GM12878 (cell line): ENCODE measurements at regions not wholly inside any gene's neighbourhood (a gene's known extent, or its start where the extent isn't known, plus 50 kb on each side); places are given as distances from the start of the nearest gene placed in this dataset.

Source experiments
- ATAC-seq: fragments of 200-7000 bp; cut with Tn5 transposase; 3 replicates; pipeline ENCODE4 v1.9.1; 2020; ENCODE audit warnings: mild to moderate bottlenecking, moderate library complexity
- BruUV-seq: library from RNA; stranded (reverse); fragments of 400-500 nt; replicated peaks from 2 replicates; lab custom pipeline; 2021; lab: Mats Ljungman, UMichigan
- CTCF ChIA-PET: fragments of 300-600 bp; sonication (Branson Sonifier 250); formaldehyde crosslinking; extraction: SDS; loops from one replicate; lab custom pipeline; 2021; ENCODE audit warnings: inconsistent platforms; lab: Yijun Ruan, JAX
- POLR2A ChIA-PET: fragments of 350-600 bp; formaldehyde crosslinking; extraction: SDS; loops from one replicate; lab custom pipeline; 2021; ENCODE audit warnings: inconsistent platforms; lab: Charles Lee
- RAD21 ChIA-PET: fragments of 300-600 bp; sonication (Branson Sonifier 250); formaldehyde crosslinking; loops from one replicate; lab custom pipeline; 2023; ENCODE audit warnings: antibody characterized with exemption; ENCODE audit not compliant: unreplicated experiment; lab: Charles Lee
- SMC1A ChIA-PET: fragments of 300-600 bp; sonication (Branson Sonifier 250); formaldehyde crosslinking; loops from one replicate; lab custom pipeline; 2023; ENCODE audit not compliant: unreplicated experiment, uncharacterized antibody; lab: Charles Lee
- DNase-seq: peaks from one replicate; pipeline ENCODE4 v3.0.0-alpha.2; 2011; ENCODE audit warnings: low read depth, low spot score
- FAIRE-seq: peaks from 3 replicates; lab custom pipeline; 2011; peaks lifted over from hg19 to GRCh38; lab: Jason Lieb, UNC
- H2AFZ ChIP-seq: 2 replicates; pipeline ENCODE4 v1.6.0; 2011; ENCODE audit warnings: low read depth, low read length, control low read depth; ENCODE audit not compliant: control insufficient read depth
- H3K27ac ChIP-seq: 2 replicates; pipeline ENCODE4 v1.5.1; 2011; ENCODE audit warnings: control low read depth; ENCODE audit not compliant: control insufficient read depth, insufficient read depth
- H3K27me3 ChIP-seq, 2 experiments: replicated peaks in 1 of 2; 2 replicates each; pipeline versions ENCODE4 v1.6.0 to v1.6.1; 2011; ENCODE audit warnings: low read length in 1 of 2; ENCODE audit not compliant: control insufficient read depth in 2 of 2, insufficient read depth in 2 of 2
- H3K36me3 ChIP-seq, 2 experiments: 2 replicates each; pipeline ENCODE4 v1.5.1; 2011; ENCODE audit warnings: low read length in 1 of 2; ENCODE audit not compliant: control insufficient read depth in 2 of 2, insufficient read depth in 2 of 2
- H3K4me1 ChIP-seq: 2 replicates; pipeline ENCODE4 v1.6.1; 2011; ENCODE audit warnings: mild to moderate bottlenecking, low read length, moderate library complexity, mixed read lengths; ENCODE audit not compliant: control insufficient read depth, insufficient read depth
- H3K4me2 ChIP-seq: 2 replicates; pipeline ENCODE4 v1.6.0; 2011; ENCODE audit warnings: control low read depth; ENCODE audit not compliant: control insufficient read depth, insufficient read depth
- H3K4me3 ChIP-seq: fragments of 200-600 bp; sonication (generic); 2 replicates; pipeline ENCODE4 v1.5.1; 2016
- H3K79me2 ChIP-seq: 2 replicates; pipeline ENCODE4 v1.6.0; 2011; ENCODE audit warnings: low read length; ENCODE audit not compliant: control insufficient read depth, insufficient read depth
- H3K9ac ChIP-seq: 2 replicates; pipeline ENCODE4 v1.8.0; 2011; ENCODE audit warnings: low read length, control low read depth, mixed read lengths; ENCODE audit not compliant: control insufficient read depth, insufficient read depth
- H3K9me3 ChIP-seq: replicated peaks from 3 replicates; pipeline ENCODE4 v1.5.1; 2011; ENCODE audit warnings: mild to moderate bottlenecking, low read length; ENCODE audit not compliant: control insufficient read depth, insufficient read depth
- H4K20me1 ChIP-seq: 2 replicates; pipeline ENCODE4 v1.6.0; 2011; ENCODE audit not compliant: control insufficient read depth, insufficient read depth
- CEBPZ ChIP-seq: fragments of 150-350 bp; IDR thresholded peaks from 2 replicates; pipeline ENCODE4 v1.6.1; 2016; ENCODE audit warnings: low read depth, low read length
- E2F8 ChIP-seq: fragments of 450-650 bp; IDR thresholded peaks from 2 replicates; pipeline ENCODE4 v1.6.1; 2018; ENCODE audit warnings: mild to moderate bottlenecking, low read depth, moderate library complexity; ENCODE audit not compliant: partially characterized antibody
- MTA2 ChIP-seq: fragments of 450-650 bp; IDR thresholded peaks from 2 replicates; pipeline ENCODE4 v1.6.1; 2016; ENCODE audit warnings: low read depth, mild to moderate bottlenecking, moderate library complexity
- NFYA ChIP-seq: IDR thresholded peaks from 2 replicates; pipeline ENCODE4 v1.6.1; 2011; ENCODE audit warnings: low read depth, mild to moderate bottlenecking, low read length, improper control_type of control experiment, borderline replicate concordance
- NFYB ChIP-seq: IDR thresholded peaks from 2 replicates; pipeline ENCODE4 v1.6.1; 2011; ENCODE audit warnings: low read depth, mild to moderate bottlenecking, low read length, improper control_type of control experiment, moderate library complexity; ENCODE audit not compliant: insufficient read depth
- NR2C2 ChIP-seq: IDR thresholded peaks from 2 replicates; pipeline ENCODE4 v1.6.1; 2011; ENCODE audit warnings: borderline replicate concordance, low read depth; ENCODE audit not compliant: control insufficient read depth, insufficient read length
- POLR2A ChIP-seq: IDR thresholded peaks from 2 replicates; pipeline ENCODE4 v1.6.1; 2011; ENCODE audit warnings: low read depth, mild to moderate bottlenecking, low read length
- SMARCA5 ChIP-seq: fragments of 450-650 bp; IDR thresholded peaks from 2 replicates; pipeline ENCODE4 v1.6.1; 2017; ENCODE audit warnings: mild to moderate bottlenecking
- STAT1 ChIP-seq: fragments of 450-650 bp; conservative IDR thresholded peaks from 2 replicates; pipeline ENCODE4 v1.6.1; 2014; ENCODE audit warnings: antibody characterized with exemption, mild to moderate bottlenecking
- TAF1 ChIP-seq: IDR thresholded peaks from 2 replicates; pipeline ENCODE4 v1.6.1; 2011; ENCODE audit warnings: mild to moderate bottlenecking, low read depth, low read length, borderline replicate concordance
- USF1 ChIP-seq: IDR thresholded peaks from 2 replicates; pipeline ENCODE4 v1.6.1; 2011; ENCODE audit warnings: borderline replicate concordance, low read depth, mild to moderate bottlenecking, moderate library complexity, mixed read lengths, low read length; ENCODE audit not compliant: insufficient read depth; ENCODE audit errors: extremely low read length
- ZNF687 ChIP-seq: fragments of 450-650 bp; IDR thresholded peaks from 2 replicates; pipeline ENCODE4 v1.6.1; 2017; ENCODE audit warnings: mild to moderate bottlenecking, moderate library complexity
- WGBS: methylation state at CpG from one replicate; pipeline ENCODE4 v1.1.6; 2016; ENCODE audit warnings: low lambda C conversion rate; ENCODE audit not compliant: insufficient replicate concordance, insufficient coverage; ENCODE audit errors: missing lambda C conversion rate; 5-methylcytosine and 5-hydroxymethylcytosine counted together
- in situ Hi-C: fragments of 300-500 bp; cut with MboI; formaldehyde crosslinking; loops from 9 replicates; pipeline ENCODE4 v1.14.3; 2018; ENCODE audit warnings: mixed read lengths
- intact Hi-C: fragments of 100-400 bp; cut with micrococcal nuclease; formaldehyde crosslinking; loops from one replicate; pipeline ENCODE4 v1.14.2; 2022; ENCODE audit not compliant: unreplicated experiment

DNA sequence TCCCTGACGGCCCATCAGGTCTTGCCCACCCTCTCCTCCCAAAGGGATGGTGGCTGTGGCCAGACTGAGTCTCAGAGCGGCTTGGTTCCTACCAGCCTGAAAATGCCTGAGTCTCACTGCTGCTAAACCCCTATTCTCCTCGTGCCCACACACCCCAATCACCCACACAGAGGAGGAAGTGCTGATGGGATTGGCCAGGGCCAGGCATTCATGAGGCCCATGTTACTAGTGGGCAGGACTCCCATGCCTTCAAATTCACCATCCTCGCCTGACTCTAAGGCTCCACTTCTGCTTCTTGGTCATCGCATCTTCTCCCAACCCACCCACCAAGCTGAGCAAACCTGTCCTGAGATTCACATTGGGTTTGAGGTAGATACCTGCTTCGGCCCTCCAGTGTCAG, 80.1 kb upstream of the CST7 start (continued):
- TF ChIP-seq ZNF687 (no peak), E2F8 (no peak), POLR2A (no peak), TAF1 (no peak), MTA2 (no peak), STAT1 (no peak)

DNA sequence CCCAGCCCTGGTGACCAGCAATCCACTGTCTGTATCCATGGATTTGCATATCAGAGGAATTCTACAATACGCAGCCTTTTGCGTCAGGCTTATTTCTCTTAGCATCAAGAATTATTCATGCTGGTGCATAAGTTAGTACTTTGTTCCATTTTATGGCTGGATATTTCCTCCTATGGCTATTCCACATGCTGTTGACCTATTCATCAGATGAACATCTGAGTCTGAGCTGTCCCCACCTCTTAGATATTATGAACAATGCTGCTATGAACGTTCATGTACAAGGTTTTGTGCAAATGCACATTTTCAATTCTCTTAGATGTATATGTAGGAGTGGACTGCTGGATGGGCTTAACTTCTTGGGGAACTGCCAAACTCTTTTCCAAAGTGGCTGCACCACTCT, 79.0 kb upstream of the CST7 start:
- H3K27me3 ChIP-seq: no peaks in the 10 kb centered on the region
- intact Hi-C loops: no loop called here
- no TSS peak for BruUV-seq
- CTCF ChIA-PET: no interaction called here
- H4K20me1 ChIP-seq: no peaks in the 10 kb centered on the region
- no peak overlapping the region for H3K4me3 ChIP-seq
- DNase-seq: no peak
- POLR2A ChIA-PET: no interaction called here
- peaks cover 4% of the 10 kb centered on the region; the same call in 2 of the 3 replicates for H3K9me3 ChIP-seq
- peaks cover 24% of the 10 kb centered on the region for H3K4me1 ChIP-seq
- H3K9ac ChIP-seq: no peak overlapping the region
- 65% methylated on average over 3 of the region's 3 CpGs for WGBS
- RAD21 ChIA-PET: no interaction called here
- SMC1A ChIA-PET: no interaction called here
- no peak overlapping the region for H2AFZ ChIP-seq
- H3K4me2 ChIP-seq: no peak overlapping the region
- in situ Hi-C loops: no loop called here
- no peak overlapping the region for H3K27ac ChIP-seq
- no peak for FAIRE-seq
- H3K79me2 ChIP-seq: no peaks in the 10 kb centered on the region
- no peak for ATAC-seq
- H3K36me3 ChIP-seq: no peaks in the 10 kb centered on the region
- TF ChIP-seq SMARCA5: no peak
- no peak for TF ChIP-seq USF1
- TF ChIP-seq NFYB: no peak
- TF ChIP-seq NFYA: no peak
- no peak for TF ChIP-seq CEBPZ
- TF ChIP-seq NR2C2: no peak
